ENCODE measurements at regions not wholly inside any gene's neighbourhood (a gene's known extent, or its start where the extent isn't known, plus 50 kb on each side); places are given as distances from the start of the nearest gene placed in this dataset.

- H3K4me3 ChIP-seq (ENCODE audit: low read length in 2 of 2), result no peak overlapping the region
- peaks cover 0 to 2% of the 10 kb centered on the region in 2 donors for H3K4me1 ChIP-seq (ENCODE audit: control insufficient read depth in 2 of 2, insufficient read depth in 1 of 2, low read depth in 1 of 2, low read length in 2 of 2)
- H2BK120ac ChIP-seq (ENCODE audit: low read depth, low read length), result no peak overlapping the region
- no peaks in the 10 kb centered on the region for H3K9me3 ChIP-seq (replicated peaks in 1 of 2; ENCODE audit: control insufficient read depth in 2 of 2, insufficient read depth in 1 of 2, low read depth in 1 of 2, low read length in 2 of 2)
- no peak for DNase-seq (ENCODE audit: low spot score)
- no peak overlapping the region for H3K23ac ChIP-seq (ENCODE audit: low read depth, low read length, poor library complexity)
- no peak overlapping the region for H4K8ac ChIP-seq (ENCODE audit: low read depth, low read length)
- H2BK12ac ChIP-seq (ENCODE audit: low read length), result no peak overlapping the region
- no peak overlapping the region for H3K18ac ChIP-seq (ENCODE audit: low read length)
- WGBS, 2 donors (ENCODE audit: extremely low coverage in 2 of 2, insufficient read length in 2 of 2, insufficient replicate concordance in 1 of 2), result no CpG with 5 or more reads among the region's 1 CpG
- no peak overlapping the region for H3K27ac ChIP-seq (replicated peaks; ENCODE audit: low read length)
- no peaks in the 10 kb centered on the region for H3K36me3 ChIP-seq (replicated peaks in 1 of 2; ENCODE audit: control insufficient read depth in 2 of 2, insufficient read depth in 2 of 2, low read length in 2 of 2)
- H3K79me1 ChIP-seq (ENCODE audit: low read depth, low read length), result no peaks in the 10 kb centered on the region
- no peak overlapping the region for H3K4ac ChIP-seq (ENCODE audit: low read length)
- no peak overlapping the region for H2BK5ac ChIP-seq (ENCODE audit: low read length)
- no peaks in the 10 kb centered on the region for H3K27me3 ChIP-seq (ENCODE audit: control insufficient read depth in 3 of 3, insufficient read depth in 3 of 3, low read depth in 1 of 3, low read length in 3 of 3)
- H4K91ac ChIP-seq (ENCODE audit: low read depth, low read length, poor library complexity), result no peak overlapping the region
- no peak overlapping the region for H2BK15ac ChIP-seq (ENCODE audit: low read length)
- no peak overlapping the region for H3K14ac ChIP-seq (ENCODE audit: low read length)
- no peak overlapping the region for H2AFZ ChIP-seq (ENCODE audit: low read length)
- no peak overlapping the region for H3K9ac ChIP-seq (ENCODE audit: low read depth, low read length, poor library complexity)
- H2AK5ac ChIP-seq (ENCODE audit: low read depth, low read length), result no peak overlapping the region
- no peak overlapping the region for H3K4me2 ChIP-seq (ENCODE audit: insufficient read depth, low read length, poor library complexity, severe bottlenecking)
Measured at GRCh38 chr1:191876631-191877030, 281.6 kb upstream of the RGS18 start.

- Histone ChIP-seq H3K18ac (ENCODE audit: low read length) (no peak overlapping the region), H3K79me1 (ENCODE audit: low read depth, low read length) (no peaks in the 10 kb centered on the region), H3K9ac (ENCODE audit: low read depth, low read length, poor library complexity) (no peak overlapping the region), H3K4me3 (ENCODE audit: low read length in 2 of 2) (no peak overlapping the region), H3K14ac (ENCODE audit: low read length) (no peak overlapping the region), H4K91ac (ENCODE audit: low read depth, low read length, poor library complexity) (no peak overlapping the region), H3K9me3 (replicated peaks in 1 of 2; ENCODE audit: control insufficient read depth in 2 of 2, insufficient read depth in 1 of 2, low read depth in 1 of 2, low read length in 2 of 2) (no peaks in the 10 kb centered on the region), H2AK5ac (ENCODE audit: low read depth, low read length) (no peak overlapping the region), H3K4me1 (ENCODE audit: control insufficient read depth in 2 of 2, insufficient read depth in 1 of 2, low read depth in 1 of 2, low read length in 2 of 2) (no peaks in the 10 kb centered on the region), H4K8ac (ENCODE audit: low read depth, low read length) (no peak overlapping the region), H3K27ac (replicated peaks; ENCODE audit: low read length) (no peak overlapping the region), H3K4me2 (ENCODE audit: insufficient read depth, low read length, poor library complexity, severe bottlenecking) (no peak overlapping the region), H2BK120ac (ENCODE audit: low read depth, low read length) (no peak overlapping the region), H3K27me3 (ENCODE audit: control insufficient read depth in 3 of 3, insufficient read depth in 3 of 3, low read depth in 1 of 3, low read length in 3 of 3) (no peaks in the 10 kb centered on the region), H2BK5ac (ENCODE audit: low read length) (no peak overlapping the region), H2BK15ac (ENCODE audit: low read length) (no peak overlapping the region), H2BK12ac (ENCODE audit: low read length) (no peak overlapping the region), H3K23ac (ENCODE audit: low read depth, low read length, poor library complexity) (no peak overlapping the region), H3K36me3 (replicated peaks in 1 of 2; ENCODE audit: control insufficient read depth in 2 of 2, insufficient read depth in 2 of 2, low read length in 2 of 2) (no peaks in the 10 kb centered on the region), H2AFZ (ENCODE audit: low read length) (no peak overlapping the region), H3K4ac (ENCODE audit: low read length) (no peak overlapping the region)
- no peak for DNase-seq (ENCODE audit: low spot score)
- no CpG with 5 or more reads among the region's 1 CpG for WGBS, 2 donors (ENCODE audit: extremely low coverage in 2 of 2, insufficient read length in 2 of 2, insufficient replicate concordance in 1 of 2)
Measured at GRCh38 chr1:191882870-191883269, 275.4 kb upstream of the RGS18 start.

DNA sequence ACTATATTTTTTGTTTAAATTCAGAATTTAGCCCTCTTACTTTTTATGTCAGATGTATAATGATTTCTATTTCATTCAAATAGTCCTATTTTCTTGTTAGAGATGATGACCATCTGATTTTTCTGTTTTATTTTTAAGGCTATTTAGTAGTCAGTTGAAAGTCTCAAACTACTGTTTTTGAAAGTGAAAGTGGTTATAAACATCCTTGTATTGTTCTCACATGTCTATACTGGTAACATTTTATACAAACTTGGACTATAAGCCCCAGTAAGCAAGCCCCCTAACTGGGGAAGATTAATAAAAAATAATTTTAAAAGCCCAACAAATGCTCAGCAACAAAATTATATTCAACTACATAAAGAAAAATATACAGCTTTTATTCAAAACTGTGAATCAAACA, 271.3 kb upstream of the RGS18 start:
- H2BK15ac ChIP-seq (ENCODE audit: low read length), result no peak overlapping the region
- no peaks in the 10 kb centered on the region for H3K4me1 ChIP-seq (ENCODE audit: control insufficient read depth in 2 of 2, insufficient read depth in 1 of 2, low read depth in 1 of 2, low read length in 2 of 2)
- H2AFZ ChIP-seq (ENCODE audit: low read length), result no peak overlapping the region
- no peak overlapping the region for H3K27ac ChIP-seq (replicated peaks; ENCODE audit: low read length)
- no peak overlapping the region for H3K23ac ChIP-seq (ENCODE audit: low read depth, low read length, poor library complexity)
- no peak overlapping the region for H2BK12ac ChIP-seq (ENCODE audit: low read length)
- H2BK120ac ChIP-seq (ENCODE audit: low read depth, low read length), result no peak overlapping the region
- no peaks in the 10 kb centered on the region for H3K27me3 ChIP-seq (ENCODE audit: control insufficient read depth in 3 of 3, insufficient read depth in 3 of 3, low read depth in 1 of 3, low read length in 3 of 3)
- no peaks in the 10 kb centered on the region for H3K36me3 ChIP-seq (replicated peaks in 1 of 2; ENCODE audit: control insufficient read depth in 2 of 2, insufficient read depth in 2 of 2, low read length in 2 of 2)
- no peaks in the 10 kb centered on the region for H3K79me1 ChIP-seq (ENCODE audit: low read depth, low read length)
- no peaks in the 10 kb centered on the region for H3K9me3 ChIP-seq (replicated peaks in 1 of 2; ENCODE audit: control insufficient read depth in 2 of 2, insufficient read depth in 1 of 2, low read depth in 1 of 2, low read length in 2 of 2)
- H3K4me2 ChIP-seq (ENCODE audit: insufficient read depth, low read length, poor library complexity, severe bottlenecking), result no peak overlapping the region
- no peak for DNase-seq (ENCODE audit: low spot score)
- no peak overlapping the region for H3K4me3 ChIP-seq (ENCODE audit: low read length in 2 of 2)
- H3K18ac ChIP-seq (ENCODE audit: low read length), result no peak overlapping the region
- H2AK5ac ChIP-seq (ENCODE audit: low read depth, low read length), result no peak overlapping the region
- no peak overlapping the region for H4K8ac ChIP-seq (ENCODE audit: low read depth, low read length)
- no peak overlapping the region for H3K9ac ChIP-seq (ENCODE audit: low read depth, low read length, poor library complexity)
- H2BK5ac ChIP-seq (ENCODE audit: low read length), result no peak overlapping the region
- H4K91ac ChIP-seq (ENCODE audit: low read depth, low read length, poor library complexity), result no peak overlapping the region
- no peak overlapping the region for H3K4ac ChIP-seq (ENCODE audit: low read length)
- H3K14ac ChIP-seq (ENCODE audit: low read length), result no peak overlapping the region

DNA sequence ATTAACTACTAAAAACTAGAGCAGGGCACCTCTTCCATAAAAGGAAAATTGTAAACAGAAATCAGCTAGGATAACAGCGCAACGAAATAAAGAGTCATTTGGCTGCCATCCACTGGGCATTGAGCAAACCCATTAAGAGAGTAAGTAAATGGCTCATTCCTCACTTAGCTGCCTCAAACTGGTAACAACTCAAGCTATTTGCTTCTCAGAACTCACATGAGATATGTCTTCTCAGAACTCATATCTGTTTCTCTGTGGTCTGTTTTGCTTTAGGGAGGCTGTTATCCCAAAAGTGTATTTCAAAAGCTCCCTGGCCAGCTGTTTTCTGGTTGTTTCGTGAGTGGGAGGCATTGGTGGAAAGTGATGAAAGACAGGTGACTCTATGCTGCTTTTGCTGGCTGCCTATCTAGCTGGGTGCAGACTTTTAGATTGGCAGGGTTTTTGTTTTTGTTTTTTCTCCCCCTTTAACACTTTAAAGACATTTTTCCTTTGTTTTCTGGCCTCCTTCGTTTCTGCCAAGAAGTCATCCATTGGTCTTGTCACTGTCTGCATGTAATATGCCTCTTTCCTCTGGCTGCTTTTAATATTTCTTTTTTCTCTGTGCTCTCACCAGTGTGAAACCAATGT, 269.2 kb upstream of the RGS18 start:
- no peak overlapping the region for H2BK15ac ChIP-seq (ENCODE audit: low read length)
- no peaks in the 10 kb centered on the region for H3K9me3 ChIP-seq (replicated peaks in 1 of 2; ENCODE audit: control insufficient read depth in 2 of 2, insufficient read depth in 1 of 2, low read depth in 1 of 2, low read length in 2 of 2)
- no peak overlapping the region for H2AK5ac ChIP-seq (ENCODE audit: low read depth, low read length)
- no peak overlapping the region for H2BK5ac ChIP-seq (ENCODE audit: low read length)
- H3K14ac ChIP-seq (ENCODE audit: low read length), result no peak overlapping the region
- H2AFZ ChIP-seq (ENCODE audit: low read length), result no peak overlapping the region
- no CpG with 5 or more reads among the region's 4 CpGs for WGBS, 2 donors (ENCODE audit: extremely low coverage in 2 of 2, insufficient read length in 2 of 2, insufficient replicate concordance in 1 of 2)
- H3K36me3 ChIP-seq (replicated peaks in 1 of 2; ENCODE audit: control insufficient read depth in 2 of 2, insufficient read depth in 2 of 2, low read length in 2 of 2), result no peaks in the 10 kb centered on the region
- no peak overlapping the region for H4K8ac ChIP-seq (ENCODE audit: low read depth, low read length)
- no peak overlapping the region for H3K9ac ChIP-seq (ENCODE audit: low read depth, low read length, poor library complexity)
- no peaks in the 10 kb centered on the region for H3K27me3 ChIP-seq (ENCODE audit: control insufficient read depth in 3 of 3, insufficient read depth in 3 of 3, low read depth in 1 of 3, low read length in 3 of 3)
- no peak overlapping the region for H3K27ac ChIP-seq (replicated peaks; ENCODE audit: low read length)
- no peak overlapping the region for H3K4me2 ChIP-seq (ENCODE audit: insufficient read depth, low read length, poor library complexity, severe bottlenecking)
- H2BK120ac ChIP-seq (ENCODE audit: low read depth, low read length), result no peak overlapping the region
- no peak overlapping the region for H2BK12ac ChIP-seq (ENCODE audit: low read length)
- no peak overlapping the region for H3K4ac ChIP-seq (ENCODE audit: low read length)
- no peak overlapping the region for H3K4me3 ChIP-seq (ENCODE audit: low read length in 2 of 2)
- H4K91ac ChIP-seq (ENCODE audit: low read depth, low read length, poor library complexity), result no peak overlapping the region
- no peaks in the 10 kb centered on the region for H3K4me1 ChIP-seq (ENCODE audit: control insufficient read depth in 2 of 2, insufficient read depth in 1 of 2, low read depth in 1 of 2, low read length in 2 of 2)
- H3K79me1 ChIP-seq (ENCODE audit: low read depth, low read length), result no peaks in the 10 kb centered on the region
- no peak overlapping the region for H3K18ac ChIP-seq (ENCODE audit: low read length)
- no peak overlapping the region for H3K23ac ChIP-seq (ENCODE audit: low read depth, low read length, poor library complexity)
- DNase-seq (ENCODE audit: low spot score), result no peak

Measured in neuronal stem cell (in vitro differentiated cells).